HEK293 (cell line): ENCODE measurements at regions not wholly inside any gene's neighbourhood (a gene's known extent, or its start where the extent isn't known, plus 50 kb on each side); places are given as distances from the start of the nearest gene placed in this dataset.

ENCODE experiments used
- CTCF ChIA-PET: fragments of 350-600 bp; formaldehyde crosslinking; extraction: SDS; loops from one replicate; lab custom pipeline; 2021; ENCODE audit warnings: antibody characterized with exemption; lab: Yijun Ruan, JAX
- POLR2A ChIA-PET: fragments of 300-600 bp; formaldehyde crosslinking; extraction: SDS; loops from one replicate; lab custom pipeline; 2020; ENCODE audit warnings: antibody characterized with exemption, inconsistent platforms; lab: Yijun Ruan, JAX
- H3K27ac ChIP-seq: fragments of 200-500 bp; sonication (Bioruptor generic); 2 replicates; pipeline ENCODE4 v1.5.1; 2014; ENCODE audit warnings: low read depth, low read length, control low read depth, inconsistent platforms; ENCODE audit errors: extremely low read depth
- H3K36me3 ChIP-seq, 2 experiments: fragments of 200-500 bp in 1 of 2; sonication (Bioruptor generic) in 1 of 2; 1 replicate in 1 of 2; 2 replicates in 1 of 2; pipeline ENCODE4 v1.5.1; 2014 to 2017; ENCODE audit warnings: inconsistent platforms in 2 of 2, low read length in 2 of 2; ENCODE audit not compliant: control insufficient read depth in 2 of 2, insufficient read depth in 1 of 2
- H3K4me1 ChIP-seq: fragments of 200-500 bp; sonication (Bioruptor generic); 2 replicates; pipeline ENCODE4 v1.5.1; 2014; ENCODE audit warnings: mild to moderate bottlenecking, low read length, inconsistent platforms; ENCODE audit not compliant: control insufficient read depth, insufficient read depth
- H3K4me3 ChIP-seq: 2 replicates; pipeline ENCODE4 v1.5.1; 2011; ENCODE audit warnings: low read depth, mild to moderate bottlenecking, control low read depth, low read length, moderate library complexity
- H3K9me3 ChIP-seq: fragments of 200-500 bp; sonication (Bioruptor generic); 2 replicates; pipeline ENCODE4 v1.5.1; 2014; ENCODE audit warnings: low read depth, low read length, inconsistent platforms; ENCODE audit not compliant: control insufficient read depth, insufficient read depth
- EGR2 ChIP-seq: fragments of 450-650 bp; formaldehyde crosslinking; IDR thresholded peaks from 2 replicates; pipeline ENCODE4 v1.5.1; 2016; ENCODE audit warnings: low read depth, missing biosample characterization, missing genetic modification characterization
- KLF8 ChIP-seq: fragments of 450-650 bp; formaldehyde crosslinking; IDR thresholded peaks from 2 replicates; pipeline ENCODE4 v1.5.1; 2016; ENCODE audit warnings: missing biosample characterization, missing genetic modification characterization
- OSR2 ChIP-seq: fragments of 450-650 bp; formaldehyde crosslinking; IDR thresholded peaks from 2 replicates; pipeline ENCODE4 v1.5.1; 2016; ENCODE audit warnings: missing biosample characterization, missing genetic modification characterization
- PRDM2 ChIP-seq: fragments of 450-650 bp; formaldehyde crosslinking; IDR thresholded peaks from 2 replicates; pipeline ENCODE4 v1.5.1; 2016; ENCODE audit warnings: missing biosample characterization, missing genetic modification characterization, borderline replicate concordance
- REPIN1 ChIP-seq: fragments of 450-650 bp; formaldehyde crosslinking; IDR thresholded peaks from 2 replicates; pipeline ENCODE4 v1.5.1; 2017; ENCODE audit warnings: missing biosample characterization, missing genetic modification characterization, low read depth
- TRIM28 ChIP-seq: IDR thresholded peaks from 2 replicates; pipeline ENCODE4 v1.6.1; 2011; ENCODE audit warnings: low read length, control low read depth, borderline replicate concordance
- ZBTB17 ChIP-seq: fragments of 450-650 bp; formaldehyde crosslinking; IDR thresholded peaks from 2 replicates; pipeline ENCODE4 v1.5.1; 2016; ENCODE audit warnings: missing biosample characterization, missing genetic modification characterization
- ZFP37 ChIP-seq: fragments of 450-650 bp; formaldehyde crosslinking; IDR thresholded peaks from 2 replicates; pipeline ENCODE4 v1.5.1; 2016; ENCODE audit warnings: missing biosample characterization, missing genetic modification characterization
- ZFP69B ChIP-seq: fragments of 450-650 bp; formaldehyde crosslinking; IDR thresholded peaks from 2 replicates; pipeline ENCODE4 v1.5.1; 2016; ENCODE audit warnings: missing biosample characterization, missing genetic modification characterization
- ZNF10 ChIP-seq: fragments of 450-650 bp; formaldehyde crosslinking; IDR thresholded peaks from 2 replicates; pipeline ENCODE4 v1.5.1; 2017; ENCODE audit warnings: missing biosample characterization, missing genetic modification characterization
- ZNF138 ChIP-seq: fragments of 450-650 bp; formaldehyde crosslinking; IDR thresholded peaks from 2 replicates; pipeline ENCODE4 v1.5.1; 2016; ENCODE audit warnings: missing biosample characterization, missing genetic modification characterization, borderline replicate concordance
- ZNF155 ChIP-seq: fragments of 450-650 bp; formaldehyde crosslinking; IDR thresholded peaks from 2 replicates; pipeline ENCODE4 v1.5.1; 2016; ENCODE audit warnings: missing biosample characterization, missing genetic modification characterization
- ZNF354C ChIP-seq: fragments of 450-650 bp; formaldehyde crosslinking; IDR thresholded peaks from 2 replicates; pipeline ENCODE4 v1.5.1; 2016; ENCODE audit warnings: missing biosample characterization, missing genetic modification characterization, low read depth, borderline replicate concordance
- ZNF473 ChIP-seq: fragments of 450-650 bp; formaldehyde crosslinking; IDR thresholded peaks from 2 replicates; pipeline ENCODE4 v1.5.1; 2017; ENCODE audit warnings: missing biosample characterization, missing genetic modification characterization
- ZNF510 ChIP-seq: fragments of 450-650 bp; formaldehyde crosslinking; IDR thresholded peaks from 2 replicates; pipeline ENCODE4 v1.5.1; 2018; ENCODE audit warnings: mild to moderate bottlenecking, missing genetic modification characterization, missing biosample characterization; ENCODE audit not compliant: insufficient replicate concordance
- ZNF707 ChIP-seq: fragments of 450-650 bp; formaldehyde crosslinking; IDR thresholded peaks from 2 replicates; pipeline ENCODE4 v1.5.1; 2016; ENCODE audit warnings: missing biosample characterization, missing genetic modification characterization
- ZNF792 ChIP-seq: fragments of 450-650 bp; formaldehyde crosslinking; IDR thresholded peaks from 2 replicates; pipeline ENCODE4 v1.5.1; 2016; ENCODE audit warnings: missing biosample characterization, missing genetic modification characterization
- ZNF837 ChIP-seq: fragments of 450-650 bp; formaldehyde crosslinking; IDR thresholded peaks from 2 replicates; pipeline ENCODE4 v1.5.1; 2016; ENCODE audit warnings: missing biosample characterization, missing genetic modification characterization
- ZSCAN4 ChIP-seq: fragments of 450-650 bp; formaldehyde crosslinking; IDR thresholded peaks from 2 replicates; pipeline ENCODE4 v1.5.1; 2017; ENCODE audit warnings: missing biosample characterization, missing genetic modification characterization
- ZSCAN5A ChIP-seq: fragments of 450-650 bp; formaldehyde crosslinking; IDR thresholded peaks from 2 replicates; pipeline ENCODE4 v1.5.1; 2016; ENCODE audit warnings: missing biosample characterization, missing genetic modification characterization
- TF ChIP-seq, protein P1 (sequence below): fragments of 450-650 bp; formaldehyde crosslinking; IDR thresholded peaks from 2 replicates; pipeline ENCODE4 v1.5.1; 2016; ENCODE audit warnings: missing biosample characterization, missing genetic modification characterization
- TF ChIP-seq, protein P2 (sequence below): fragments of 450-650 bp; formaldehyde crosslinking; IDR thresholded peaks from 2 replicates; pipeline ENCODE4 v1.5.1; 2016; ENCODE audit warnings: missing biosample characterization, missing genetic modification characterization
- TF ChIP-seq, protein P3 (sequence below): fragments of 450-650 bp; formaldehyde crosslinking; IDR thresholded peaks from 2 replicates; pipeline ENCODE4 v1.5.1; 2016; ENCODE audit warnings: missing biosample characterization, missing genetic modification characterization

- TF ChIP-seq PRDM2 (tag by site-specific recombination) (no peak), ZNF10 (tag by site-specific recombination) (no peak), ZNF707 (tag by site-specific recombination) (no peak), ZNF510 (tag by site-specific recombination) (no peak), ZSCAN5A (tag by site-specific recombination) (no peak), ZFP37 (tag by site-specific recombination) (no peak), OSR2 (tag by site-specific recombination) (no peak), ZNF138 (tag by site-specific recombination) (no peak), EGR2 (tag by site-specific recombination) (no peak)
- TF ChIP-seq, protein P1, sequence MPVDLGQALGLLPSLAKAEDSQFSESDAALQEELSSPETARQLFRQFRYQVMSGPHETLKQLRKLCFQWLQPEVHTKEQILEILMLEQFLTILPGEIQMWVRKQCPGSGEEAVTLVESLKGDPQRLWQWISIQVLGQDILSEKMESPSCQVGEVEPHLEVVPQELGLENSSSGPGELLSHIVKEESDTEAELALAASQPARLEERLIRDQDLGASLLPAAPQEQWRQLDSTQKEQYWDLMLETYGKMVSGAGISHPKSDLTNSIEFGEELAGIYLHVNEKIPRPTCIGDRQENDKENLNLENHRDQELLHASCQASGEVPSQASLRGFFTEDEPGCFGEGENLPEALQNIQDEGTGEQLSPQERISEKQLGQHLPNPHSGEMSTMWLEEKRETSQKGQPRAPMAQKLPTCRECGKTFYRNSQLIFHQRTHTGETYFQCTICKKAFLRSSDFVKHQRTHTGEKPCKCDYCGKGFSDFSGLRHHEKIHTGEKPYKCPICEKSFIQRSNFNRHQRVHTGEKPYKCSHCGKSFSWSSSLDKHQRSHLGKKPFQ, result no peak
- TF ChIP-seq, protein P2, sequence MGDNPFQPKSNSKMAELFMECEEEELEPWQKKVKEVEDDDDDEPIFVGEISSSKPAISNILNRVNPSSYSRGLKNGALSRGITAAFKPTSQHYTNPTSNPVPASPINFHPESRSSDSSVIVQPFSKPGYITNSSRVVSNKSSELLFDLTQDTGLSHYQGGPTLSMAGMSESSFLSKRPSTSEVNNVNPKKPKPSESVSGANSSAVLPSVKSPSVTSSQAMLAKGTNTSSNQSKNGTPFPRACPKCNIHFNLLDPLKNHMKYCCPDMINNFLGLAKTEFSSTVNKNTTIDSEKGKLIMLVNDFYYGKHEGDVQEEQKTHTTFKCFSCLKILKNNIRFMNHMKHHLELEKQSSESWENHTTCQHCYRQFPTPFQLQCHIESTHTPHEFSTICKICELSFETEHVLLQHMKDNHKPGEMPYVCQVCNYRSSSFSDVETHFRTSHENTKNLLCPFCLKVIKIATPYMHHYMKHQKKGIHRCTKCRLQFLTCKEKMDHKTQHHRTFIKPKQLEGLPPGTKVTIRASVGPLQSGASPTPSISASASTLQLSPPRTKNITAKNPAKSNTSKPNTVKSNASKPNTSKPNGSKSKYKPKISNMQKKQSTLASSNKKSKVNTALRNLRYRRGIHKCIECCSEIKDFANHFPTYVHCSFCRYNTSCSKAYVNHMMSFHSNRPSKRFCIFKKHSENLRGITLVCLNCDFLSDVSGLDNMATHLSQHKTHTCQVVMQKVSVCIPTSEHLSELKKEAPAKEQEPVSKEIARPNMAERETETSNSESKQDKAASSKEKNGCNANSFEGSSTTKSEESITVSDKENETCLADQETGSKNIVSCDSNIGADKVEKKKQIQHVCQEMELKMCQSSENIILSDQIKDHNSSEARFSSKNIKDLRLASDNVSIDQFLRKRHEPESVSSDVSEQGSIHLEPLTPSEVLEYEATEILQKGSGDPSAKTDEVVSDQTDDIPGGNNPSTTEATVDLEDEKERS (tag by site-specific recombination), result no peak
These were observed 450.1 kb upstream of the ACTBL2 start (continued) for GRCh38 chr5:57932761-57933160.

- H3K4me3 ChIP-seq, result no peak overlapping the region
- ChIA-PET CTCF (interaction anchor here (0.7 kb wide), 1 partner anchor 430 kb away, joined by 4 read pairs; no protein-coding TSS in a partner anchor), POLR2A (no interaction called here)
- H3K36me3 ChIP-seq, result no peaks in the 10 kb centered on the region
- H3K27ac ChIP-seq, result no peak overlapping the region
- H3K4me1 ChIP-seq, result no peaks in the 10 kb centered on the region
- no peaks in the 10 kb centered on the region for H3K9me3 ChIP-seq
- TF ChIP-seq ZNF155 (no peak), TRIM28 (no peak), ZNF354C (tag by site-specific recombination) (no peak), ZNF473 (no peak), ZBTB17 (tag by site-specific recombination) (no peak), ZNF837 (tag by site-specific recombination) (no peak), ZSCAN4 (tag by site-specific recombination) (no peak), REPIN1 (tag by site-specific recombination) (no peak), ZFP69B (tag by site-specific recombination) (no peak), KLF8 (tag by site-specific recombination) (no peak), ZNF792 (tag by site-specific recombination) (no peak)
- TF ChIP-seq, protein P3, sequence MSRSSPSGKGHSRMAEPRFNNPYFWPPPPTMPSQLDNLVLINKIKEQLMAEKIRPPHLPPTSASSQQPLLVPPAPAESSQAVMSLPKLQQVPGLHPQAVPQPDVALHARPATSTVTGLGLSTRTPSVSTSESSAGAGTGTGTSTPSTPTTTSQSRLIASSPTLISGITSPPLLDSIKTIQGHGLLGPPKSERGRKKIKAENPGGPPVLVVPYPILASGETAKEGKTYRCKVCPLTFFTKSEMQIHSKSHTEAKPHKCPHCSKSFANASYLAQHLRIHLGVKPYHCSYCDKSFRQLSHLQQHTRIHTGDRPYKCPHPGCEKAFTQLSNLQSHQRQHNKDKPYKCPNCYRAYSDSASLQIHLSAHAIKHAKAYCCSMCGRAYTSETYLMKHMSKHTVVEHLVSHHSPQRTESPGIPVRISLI (tag by site-specific recombination), result no peak
These were observed 449.2 kb upstream of the ACTBL2 start for GRCh38 chr5:57931807-57932206.
